ENCODE measurements at regions not wholly inside any gene's neighbourhood (a gene's known extent, or its start where the extent isn't known, plus 50 kb on each side); places are given as distances from the start of the nearest gene placed in this dataset.
"Not testable (repeated sequence)": the region's sequence is repeated elsewhere in the genome, so short reads cannot be mapped to it uniquely, and the experiment has no call there.

- DNase-seq (ENCODE audit: low spot score): peak; percentile 36
Measured at GRCh38 chr3:177338697-177339219, 141.5 kb upstream of the TBL1XR1 start.

- DNase-seq (ENCODE audit: low spot score): not testable (repeated sequence)
Measured at GRCh38 chr3:177339220-177339703, 142.0 kb upstream of the TBL1XR1 start.

GRCh38 chr3:177340243-177340830, 143.1 kb upstream of the TBL1XR1 start:
- no peak for DNase-seq (ENCODE audit: low spot score)

GRCh38 chr3:177341736-177342419, 144.6 kb upstream of the TBL1XR1 start:
- no peak for DNase-seq (ENCODE audit: low spot score)

- no peak for DNase-seq (ENCODE audit: low spot score)
Measured at GRCh38 chr3:177343122-177343625, 145.9 kb upstream of the TBL1XR1 start.

- peak; percentile 22 for DNase-seq (ENCODE audit: low spot score)
Measured at GRCh38 chr3:177345049-177345972, 148.0 kb upstream of the TBL1XR1 start.

- DNase-seq (ENCODE audit: low spot score): no peak
Measured at GRCh38 chr3:177345973-177346503, 148.8 kb upstream of the TBL1XR1 start.

GRCh38 chr3:177346878-177347277, 149.6 kb upstream of the TBL1XR1 start:
- no peak for DNase-seq (ENCODE audit: low spot score)

- DNase-seq (ENCODE audit: low spot score): no peak
Measured at GRCh38 chr3:177347611-177348010, 150.3 kb upstream of the TBL1XR1 start.

- no peak for DNase-seq (ENCODE audit: low spot score)
Measured at GRCh38 chr3:177348974-177349373, 151.7 kb upstream of the TBL1XR1 start.

GRCh38 chr3:177349384-177349783, 152.1 kb upstream of the TBL1XR1 start:
- no peak for DNase-seq (ENCODE audit: low spot score)

GRCh38 chr3:177350121-177350520, 152.8 kb upstream of the TBL1XR1 start:
- DNase-seq (ENCODE audit: low spot score): no peak

GRCh38 chr3:177351206-177351605, 153.9 kb upstream of the TBL1XR1 start:
- DNase-seq (ENCODE audit: low spot score): no peak

GRCh38 chr3:177351757-177352158, 154.5 kb upstream of the TBL1XR1 start:
- no peak for DNase-seq (ENCODE audit: low spot score)

- no peak for DNase-seq (ENCODE audit: low spot score)
Measured at GRCh38 chr3:177352424-177352823, 155.1 kb upstream of the TBL1XR1 start.

GRCh38 chr3:177353140-177353539, 155.9 kb upstream of the TBL1XR1 start:
- no peak for DNase-seq (ENCODE audit: low spot score)

GRCh38 chr3:177353879-177354278, 156.6 kb upstream of the TBL1XR1 start:
- not testable (repeated sequence) for DNase-seq (ENCODE audit: low spot score)

GRCh38 chr3:177354466-177354865, 157.2 kb upstream of the TBL1XR1 start:
- DNase-seq (ENCODE audit: low spot score): no peak

- no peak for DNase-seq (ENCODE audit: low spot score)
Measured at GRCh38 chr3:177356113-177356512, 158.8 kb upstream of the TBL1XR1 start.

- DNase-seq (ENCODE audit: low spot score): no peak
Measured at GRCh38 chr3:177356952-177357351, 159.7 kb upstream of the TBL1XR1 start.

GRCh38 chr3:177357352-177358090, 160.2 kb upstream of the TBL1XR1 start:
- no peak for DNase-seq (ENCODE audit: low spot score)

All from HuH-7.5 (cell line).